Prostate gland (tissue), 2 donors: ENCODE measurements at regions not wholly inside any gene's neighbourhood (a gene's known extent, or its start where the extent isn't known, plus 50 kb on each side); places are given as distances from the start of the nearest gene placed in this dataset.

Experiments used
- CTCF ChIP-seq, 4 experiments: fragments of 200-600 bp in 2 of 4; fragments of 450-650 bp in 2 of 4; sonication (generic) in 2 of 4; IDR thresholded peaks; 1 replicate in 3 of 4; 2 replicates in 1 of 4; pipeline ENCODE4 v1.5.1; 2016 to 2019; ENCODE audit warnings: antibody characterized with exemption in 4 of 4, mild to moderate bottlenecking in 2 of 4, moderate library complexity in 2 of 4
- POLR2A ChIP-seq: fragments of 450-650 bp; IDR thresholded peaks from one replicate; pipeline ENCODE4 v1.6.1; 2016; ENCODE audit warnings: antibody characterized with exemption, mild to moderate bottlenecking

DNA sequence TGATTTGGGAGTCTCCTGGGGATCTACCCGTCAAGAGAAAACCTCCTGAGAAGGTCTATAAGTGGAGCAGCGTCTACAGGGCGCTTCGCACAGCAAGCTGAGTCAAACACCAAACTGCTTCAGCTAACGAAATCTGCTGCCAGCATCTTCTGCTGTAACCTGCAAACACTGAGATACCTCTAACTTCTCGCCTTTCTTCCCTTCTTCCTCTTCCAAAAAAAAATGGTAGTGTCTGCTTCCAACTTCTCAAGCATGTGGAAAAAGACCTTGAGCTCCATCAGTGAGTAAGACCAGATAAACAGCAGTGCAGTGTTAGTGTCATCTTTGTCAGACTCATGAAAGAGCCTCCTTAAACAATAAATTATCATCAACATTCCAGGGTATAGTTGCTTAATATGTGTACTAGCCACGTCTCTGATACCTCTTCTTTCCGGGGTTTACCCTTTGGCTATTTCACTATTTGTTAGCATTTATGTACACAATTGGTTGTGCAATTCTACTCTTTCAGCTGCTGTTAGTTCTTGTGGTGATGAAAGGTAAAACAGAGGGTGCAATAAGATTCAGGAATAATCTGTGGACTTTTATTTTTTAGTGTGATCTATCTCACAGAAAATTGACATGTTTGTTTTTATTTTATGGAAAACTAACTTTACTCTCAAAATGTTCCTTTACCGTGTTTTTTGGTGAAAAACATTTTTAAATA is 81.6 kb downstream of the LLPH start:
- TF ChIP-seq CTCF (IDR thresholded peaks at IDR 0.05) (no peak), POLR2A (no peak)
